HepG2 (cell line): ENCODE measurements at regions not wholly inside any gene's neighbourhood (a gene's known extent, or its start where the extent isn't known, plus 50 kb on each side); places are given as distances from the start of the nearest gene placed in this dataset.

Source experiments
- CBX5 ChIP-seq: sonication (generic); formaldehyde crosslinking; IDR thresholded peaks from 2 replicates; pipeline ENCODE4 v1.4.0; 2020; ENCODE audit warnings: missing genetic modification reagents, borderline replicate concordance
- MTA1 ChIP-seq: sonication (generic); formaldehyde crosslinking; IDR thresholded peaks from 2 replicates; pipeline ENCODE4 v1.4.0; 2020; ENCODE audit warnings: missing genetic modification reagents, mild to moderate bottlenecking, borderline replicate concordance
- NBN ChIP-seq: fragments of 450-650 bp; conservative IDR thresholded peaks from 2 replicates; pipeline ENCODE4 v1.6.1; 2017
- TRIM24 ChIP-seq: sonication (generic); formaldehyde crosslinking; IDR thresholded peaks from 2 replicates; pipeline ENCODE4 v1.8.0; 2022; ENCODE audit warnings: mild to moderate bottlenecking, missing genetic modification reagents
- ZBTB7A ChIP-seq: sonication (generic); formaldehyde crosslinking; IDR thresholded peaks from 2 replicates; pipeline ENCODE4 v1.8.0; 2022; ENCODE audit warnings: mild to moderate bottlenecking, missing genetic modification reagents
- ZNF274 ChIP-seq: sonication (generic); formaldehyde crosslinking; IDR thresholded peaks from 2 replicates; pipeline ENCODE4 v1.5.1; 2020; ENCODE audit warnings: mild to moderate bottlenecking, missing genetic modification reagents
- TF ChIP-seq, protein P1 (sequence below): fragments of 450-650 bp; IDR thresholded peaks from 2 replicates; pipeline ENCODE4 v1.6.1; 2017; ENCODE audit warnings: mild to moderate bottlenecking

DNA sequence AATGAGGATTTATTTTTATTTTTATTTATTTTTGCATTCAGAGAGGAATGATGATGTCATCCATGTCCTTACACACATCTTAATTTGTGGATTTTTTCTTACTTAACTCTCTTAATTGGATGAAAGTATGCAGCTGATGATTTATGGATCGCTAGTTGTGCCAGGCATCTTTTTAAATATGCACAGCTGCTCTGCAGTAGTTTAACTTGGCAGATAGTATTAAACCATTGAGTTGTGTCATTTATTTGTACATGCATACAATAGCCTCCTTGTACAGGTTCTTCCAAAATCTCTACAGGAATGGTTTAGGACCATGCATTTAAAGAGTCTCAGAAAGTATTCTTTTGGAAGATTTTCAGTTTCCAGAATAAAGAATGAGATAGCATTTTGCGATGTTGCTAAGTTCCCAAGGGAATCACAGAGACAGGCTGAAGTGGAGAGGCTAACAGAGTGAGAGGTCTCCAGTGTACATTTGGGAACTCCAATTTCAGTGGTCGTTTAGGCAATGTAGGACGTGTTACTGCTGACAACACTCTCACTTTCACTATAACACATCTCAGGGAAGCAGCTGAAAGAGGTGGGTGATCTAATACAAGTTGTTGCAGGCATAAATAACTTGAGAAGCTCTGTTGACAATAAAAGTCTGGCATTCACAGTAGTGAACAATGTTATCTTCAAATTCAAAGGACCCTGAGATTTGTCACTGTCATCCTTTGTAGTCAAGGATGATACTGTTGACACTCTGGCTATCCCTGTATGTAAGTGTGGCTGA, 49.9 kb upstream of the SCRG1 start:
- no peak for TF ChIP-seq ZNF274 (CRISPR knock-in tag)
- TF ChIP-seq, protein P1, sequence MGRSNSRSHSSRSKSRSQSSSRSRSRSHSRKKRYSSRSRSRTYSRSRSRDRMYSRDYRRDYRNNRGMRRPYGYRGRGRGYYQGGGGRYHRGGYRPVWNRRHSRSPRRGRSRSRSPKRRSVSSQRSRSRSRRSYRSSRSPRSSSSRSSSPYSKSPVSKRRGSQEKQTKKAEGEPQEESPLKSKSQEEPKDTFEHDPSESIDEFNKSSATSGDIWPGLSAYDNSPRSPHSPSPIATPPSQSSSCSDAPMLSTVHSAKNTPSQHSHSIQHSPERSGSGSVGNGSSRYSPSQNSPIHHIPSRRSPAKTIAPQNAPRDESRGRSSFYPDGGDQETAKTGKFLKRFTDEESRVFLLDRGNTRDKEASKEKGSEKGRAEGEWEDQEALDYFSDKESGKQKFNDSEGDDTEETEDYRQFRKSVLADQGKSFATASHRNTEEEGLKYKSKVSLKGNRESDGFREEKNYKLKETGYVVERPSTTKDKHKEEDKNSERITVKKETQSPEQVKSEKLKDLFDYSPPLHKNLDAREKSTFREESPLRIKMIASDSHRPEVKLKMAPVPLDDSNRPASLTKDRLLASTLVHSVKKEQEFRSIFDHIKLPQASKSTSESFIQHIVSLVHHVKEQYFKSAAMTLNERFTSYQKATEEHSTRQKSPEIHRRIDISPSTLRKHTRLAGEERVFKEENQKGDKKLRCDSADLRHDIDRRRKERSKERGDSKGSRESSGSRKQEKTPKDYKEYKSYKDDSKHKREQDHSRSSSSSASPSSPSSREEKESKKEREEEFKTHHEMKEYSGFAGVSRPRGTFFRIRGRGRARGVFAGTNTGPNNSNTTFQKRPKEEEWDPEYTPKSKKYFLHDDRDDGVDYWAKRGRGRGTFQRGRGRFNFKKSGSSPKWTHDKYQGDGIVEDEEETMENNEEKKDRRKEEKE: no peak
- TF ChIP-seq ZBTB7A: no peak
- TF ChIP-seq TRIM24 (CRISPR knock-in tag): no peak
- TF ChIP-seq CBX5 (CRISPR knock-in tag): no peak
- no peak for TF ChIP-seq MTA1 (CRISPR knock-in tag)
- TF ChIP-seq NBN: no peak
